Ramos (cell line): ENCODE measurements at regions not wholly inside any gene's neighbourhood (a gene's known extent, or its start where the extent isn't known, plus 50 kb on each side); places are given as distances from the start of the nearest gene placed in this dataset.

Experiments used
- in situ Hi-C: fragments of 300-500 bp; cut with MboI; formaldehyde crosslinking; loops from one replicate; pipeline ENCODE4 v1.14.3; 2022; ENCODE audit warnings: low sequenced_read_pairs; ENCODE audit not compliant: unreplicated experiment

- in situ Hi-C loops = no loop called here
Observed at GRCh38 chr2:175236930-175237329, 55.4 kb upstream of the ATP5MC3 start.

- in situ Hi-C loops = no loop called here
Observed at GRCh38 chr2:175234650-175235049, 53.1 kb upstream of the ATP5MC3 start.

- in situ Hi-C loops = no loop called here
Observed at GRCh38 chr2:175234153-175234552, 52.6 kb upstream of the ATP5MC3 start.

- in situ Hi-C loops = no loop called here
Observed at GRCh38 chr2:175233135-175233719, 51.7 kb upstream of the ATP5MC3 start.
